ENCODE measurements at regions not wholly inside any gene's neighbourhood (a gene's known extent, or its start where the extent isn't known, plus 50 kb on each side); places are given as distances from the start of the nearest gene placed in this dataset.

GRCh38 chr4:153850533-153851280, 61.8 kb upstream of the SFRP2 start:
- Mint-ChIP-seq H3K36me3 (no peaks in the 10 kb centered on the region), H3K27ac (no peak overlapping the region), H3K27me3 (peaks cover 2% of the 10 kb centered on the region), H3K9me3 (peaks cover 5% of the 10 kb centered on the region), H3K4me1 (no peaks in the 10 kb centered on the region), H3K4me3 (no peak overlapping the region)

- peaks cover 2% of the 10 kb centered on the region for H3K27me3 Mint-ChIP-seq
- no peak overlapping the region for H3K27ac Mint-ChIP-seq
- no peaks in the 10 kb centered on the region for H3K36me3 Mint-ChIP-seq
- H3K9me3 Mint-ChIP-seq, result no peaks in the 10 kb centered on the region
- H3K4me3 Mint-ChIP-seq, result no peak overlapping the region
- H3K4me1 Mint-ChIP-seq, result no peaks in the 10 kb centered on the region
These were observed 55.3 kb upstream of the SFRP2 start for GRCh38 chr4:153844144-153844543.
